Panc1 (cell line): ENCODE measurements at regions not wholly inside any gene's neighbourhood (a gene's known extent, or its start where the extent isn't known, plus 50 kb on each side); places are given as distances from the start of the nearest gene placed in this dataset.

ENCODE experiments used
- ATAC-seq: fragments of 200-7000 bp; cut with Tn5 transposase; 2 replicates; pipeline ENCODE4 v1.9.1; 2020; ENCODE audit warnings: mild to moderate bottlenecking, moderate library complexity
- BruUV-seq: library from RNA; stranded (reverse); fragments of 400-500 nt; replicated peaks from 2 replicates; lab custom pipeline; 2021; lab: Mats Ljungman, UMichigan
- CTCF ChIA-PET: fragments of 300-600 bp; sonication (Branson Sonifier 250); formaldehyde crosslinking; loops from one replicate; lab custom pipeline; 2022; ENCODE audit warnings: antibody characterized with exemption; lab: Charles Lee
- POLR2A ChIA-PET: fragments of 300-600 bp; sonication (Branson Sonifier 250); formaldehyde crosslinking; loops from one replicate; lab custom pipeline; 2022; ENCODE audit warnings: antibody characterized with exemption; lab: Charles Lee
- DNase-seq: peaks from one replicate; pipeline ENCODE4 v3.0.0-alpha.2; 2010; ENCODE audit warnings: low read depth, low spot score
- H3K27ac ChIP-seq: 2 replicates; pipeline ENCODE4 v1.5.1; 2011; ENCODE audit warnings: mild to moderate bottlenecking, low read length, inconsistent platforms
- H3K27me3 ChIP-seq: fragments of 200-500 bp; sonication (Bioruptor generic); 2 replicates; pipeline ENCODE4 v1.6.0; 2014; ENCODE audit warnings: low read length, inconsistent platforms; ENCODE audit not compliant: control insufficient read depth, insufficient read depth
- H3K36me3 ChIP-seq: fragments of 200-500 bp; sonication (Bioruptor generic); 2 replicates; pipeline ENCODE4 v1.5.1; 2014; ENCODE audit warnings: inconsistent platforms, mild to moderate bottlenecking, low read length, moderate library complexity; ENCODE audit not compliant: control insufficient read depth, insufficient read depth
- H3K4me1 ChIP-seq: 2 replicates; pipeline ENCODE4 v1.5.1; 2011; ENCODE audit warnings: inconsistent platforms, mild to moderate bottlenecking, low read length, moderate library complexity; ENCODE audit not compliant: control insufficient read depth, insufficient read depth
- H3K4me3 ChIP-seq, 2 experiments: 2 replicates each; pipeline ENCODE4 v1.5.1; 2011 to 2012; ENCODE audit warnings: low read depth in 2 of 2, low read length in 2 of 2, mild to moderate bottlenecking in 2 of 2, inconsistent platforms in 1 of 2, moderate library complexity in 1 of 2
- H3K9me3 ChIP-seq: fragments of 200-500 bp; sonication (Bioruptor generic); 2 replicates; pipeline ENCODE4 v1.5.1; 2014; ENCODE audit warnings: low read depth, mild to moderate bottlenecking, inconsistent platforms, low read length, moderate library complexity; ENCODE audit not compliant: control insufficient read depth, insufficient read depth
- POLR2AphosphoS5 ChIP-seq: IDR thresholded peaks from 2 replicates; pipeline ENCODE4 v1.6.1; 2012; ENCODE audit warnings: mild to moderate bottlenecking, low read depth, low read length, moderate library complexity
- SIN3A ChIP-seq: IDR thresholded peaks from 2 replicates; pipeline ENCODE4 v1.6.1; 2012; ENCODE audit warnings: low read depth, mild to moderate bottlenecking, low read length, moderate library complexity, borderline replicate concordance; ENCODE audit not compliant: insufficient read depth
- TCF7L2 ChIP-seq: IDR thresholded peaks from 2 replicates; pipeline ENCODE4 v1.6.1; 2011; ENCODE audit warnings: mild to moderate bottlenecking, low read depth, low read length, inconsistent platforms
- in situ Hi-C: cut with HindIII; loops from 2 replicates; pipeline ENCODE4 v1.10.0; 2016; ENCODE audit warnings: low sequenced_read_pairs, low pct_unique_long_range_greater_than_20kb
- intact Hi-C: fragments of 100-400 bp; cut with micrococcal nuclease; formaldehyde crosslinking; loops from one replicate; pipeline ENCODE4 v1.10.0; 2022; ENCODE audit not compliant: unreplicated experiment
- TF ChIP-seq, protein P1 (sequence below): fragments of 450-650 bp; IDR thresholded peaks from 2 replicates; pipeline ENCODE4 v1.5.1; 2017; ENCODE audit warnings: mild to moderate bottlenecking
- TF ChIP-seq, protein P2 (sequence below), 2 experiments: IDR thresholded peaks; 2 replicates each; pipeline ENCODE4 v1.6.1; 2011 to 2012; ENCODE audit warnings: low read depth in 2 of 2, control low read depth in 1 of 2, low read length in 1 of 2, mild to moderate bottlenecking in 1 of 2, moderate library complexity in 1 of 2; ENCODE audit not compliant: insufficient read depth in 1 of 2

DNA sequence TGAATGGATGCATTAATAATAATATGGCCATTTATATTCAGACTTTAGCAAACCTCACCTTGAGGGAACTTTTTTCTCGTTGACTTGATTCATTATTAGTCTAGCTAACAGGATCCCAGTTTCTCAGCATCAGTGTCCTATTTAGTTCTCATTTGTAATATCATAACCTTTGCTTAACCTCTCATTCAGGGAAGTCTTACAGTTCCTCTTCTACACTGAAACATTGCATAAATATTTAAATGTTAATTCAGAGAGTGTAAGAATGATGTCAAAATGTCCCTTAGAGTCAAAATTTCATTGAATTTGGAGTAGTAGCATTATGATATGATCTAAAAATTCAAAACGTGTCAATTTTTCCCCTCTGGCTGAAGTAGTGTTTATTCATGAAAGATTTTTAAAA lies 650.1 kb downstream of the EFNA5 start:
- H3K36me3 ChIP-seq: no peaks in the 10 kb centered on the region
- H3K9me3 ChIP-seq: no peaks in the 10 kb centered on the region
- H3K4me3 ChIP-seq: no peak overlapping the region
- POLR2A ChIA-PET: no interaction called here
- TF ChIP-seq TCF7L2 (no peak), SIN3A (no peak), POLR2AphosphoS5 (no peak)
- TF ChIP-seq, protein P1, sequence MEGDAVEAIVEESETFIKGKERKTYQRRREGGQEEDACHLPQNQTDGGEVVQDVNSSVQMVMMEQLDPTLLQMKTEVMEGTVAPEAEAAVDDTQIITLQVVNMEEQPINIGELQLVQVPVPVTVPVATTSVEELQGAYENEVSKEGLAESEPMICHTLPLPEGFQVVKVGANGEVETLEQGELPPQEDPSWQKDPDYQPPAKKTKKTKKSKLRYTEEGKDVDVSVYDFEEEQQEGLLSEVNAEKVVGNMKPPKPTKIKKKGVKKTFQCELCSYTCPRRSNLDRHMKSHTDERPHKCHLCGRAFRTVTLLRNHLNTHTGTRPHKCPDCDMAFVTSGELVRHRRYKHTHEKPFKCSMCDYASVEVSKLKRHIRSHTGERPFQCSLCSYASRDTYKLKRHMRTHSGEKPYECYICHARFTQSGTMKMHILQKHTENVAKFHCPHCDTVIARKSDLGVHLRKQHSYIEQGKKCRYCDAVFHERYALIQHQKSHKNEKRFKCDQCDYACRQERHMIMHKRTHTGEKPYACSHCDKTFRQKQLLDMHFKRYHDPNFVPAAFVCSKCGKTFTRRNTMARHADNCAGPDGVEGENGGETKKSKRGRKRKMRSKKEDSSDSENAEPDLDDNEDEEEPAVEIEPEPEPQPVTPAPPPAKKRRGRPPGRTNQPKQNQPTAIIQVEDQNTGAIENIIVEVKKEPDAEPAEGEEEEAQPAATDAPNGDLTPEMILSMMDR: no peak
- TF ChIP-seq, protein P2, sequence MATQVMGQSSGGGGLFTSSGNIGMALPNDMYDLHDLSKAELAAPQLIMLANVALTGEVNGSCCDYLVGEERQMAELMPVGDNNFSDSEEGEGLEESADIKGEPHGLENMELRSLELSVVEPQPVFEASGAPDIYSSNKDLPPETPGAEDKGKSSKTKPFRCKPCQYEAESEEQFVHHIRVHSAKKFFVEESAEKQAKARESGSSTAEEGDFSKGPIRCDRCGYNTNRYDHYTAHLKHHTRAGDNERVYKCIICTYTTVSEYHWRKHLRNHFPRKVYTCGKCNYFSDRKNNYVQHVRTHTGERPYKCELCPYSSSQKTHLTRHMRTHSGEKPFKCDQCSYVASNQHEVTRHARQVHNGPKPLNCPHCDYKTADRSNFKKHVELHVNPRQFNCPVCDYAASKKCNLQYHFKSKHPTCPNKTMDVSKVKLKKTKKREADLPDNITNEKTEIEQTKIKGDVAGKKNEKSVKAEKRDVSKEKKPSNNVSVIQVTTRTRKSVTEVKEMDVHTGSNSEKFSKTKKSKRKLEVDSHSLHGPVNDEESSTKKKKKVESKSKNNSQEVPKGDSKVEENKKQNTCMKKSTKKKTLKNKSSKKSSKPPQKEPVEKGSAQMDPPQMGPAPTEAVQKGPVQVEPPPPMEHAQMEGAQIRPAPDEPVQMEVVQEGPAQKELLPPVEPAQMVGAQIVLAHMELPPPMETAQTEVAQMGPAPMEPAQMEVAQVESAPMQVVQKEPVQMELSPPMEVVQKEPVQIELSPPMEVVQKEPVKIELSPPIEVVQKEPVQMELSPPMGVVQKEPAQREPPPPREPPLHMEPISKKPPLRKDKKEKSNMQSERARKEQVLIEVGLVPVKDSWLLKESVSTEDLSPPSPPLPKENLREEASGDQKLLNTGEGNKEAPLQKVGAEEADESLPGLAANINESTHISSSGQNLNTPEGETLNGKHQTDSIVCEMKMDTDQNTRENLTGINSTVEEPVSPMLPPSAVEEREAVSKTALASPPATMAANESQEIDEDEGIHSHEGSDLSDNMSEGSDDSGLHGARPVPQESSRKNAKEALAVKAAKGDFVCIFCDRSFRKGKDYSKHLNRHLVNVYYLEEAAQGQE (IDR thresholded peaks at IDR 0.05; ENCODE audit: insufficient read depth in 1 of 2, low read depth in 2 of 2, low read length in 1 of 2): no peak
- H3K27ac ChIP-seq: no peak overlapping the region
- DNase-seq (no peak), ATAC-seq (no peak)
- CTCF ChIA-PET: no interaction called here
- intact Hi-C loops (no loop called here), in situ Hi-C loops (no loop called here)
- no peaks in the 10 kb centered on the region for H3K4me1 ChIP-seq
- BruUV-seq: no TSS peak
- H3K27me3 ChIP-seq: no peaks in the 10 kb centered on the region

GRCh38 chr5:107017616-107018015 lies 653.1 kb downstream of the EFNA5 start:
- intact Hi-C loops (no loop called here), in situ Hi-C loops (no loop called here)
- ChIA-PET CTCF (no interaction called here), POLR2A (no interaction called here)
- ATAC-seq: no peak
- TF ChIP-seq, protein P2 (IDR thresholded peaks at IDR 0.05; ENCODE audit: insufficient read depth in 1 of 2, low read depth in 2 of 2, low read length in 1 of 2): no peak
- no peak for TF ChIP-seq TCF7L2
- no peak for TF ChIP-seq POLR2AphosphoS5
- TF ChIP-seq, protein P1: no peak
- TF ChIP-seq SIN3A: no peak
- no peaks in the 10 kb centered on the region for H3K4me1 ChIP-seq
- no peaks in the 10 kb centered on the region for H3K36me3 ChIP-seq
- DNase-seq: no peak
- BruUV-seq: no TSS peak
- H3K27ac ChIP-seq: no peak overlapping the region
- H3K27me3 ChIP-seq: no peaks in the 10 kb centered on the region
- no peak overlapping the region for H3K4me3 ChIP-seq
- no peaks in the 10 kb centered on the region for H3K9me3 ChIP-seq
